GM21360 (cell line): ENCODE measurements at regions not wholly inside any gene's neighbourhood (a gene's known extent, or its start where the extent isn't known, plus 50 kb on each side); places are given as distances from the start of the nearest gene placed in this dataset.

Experiments used
- ATAC-seq: cut with Tn5 transposase; IDR thresholded peaks from one replicate; pipeline ENCODE4 v1.9.1; 2021; ENCODE audit warnings: mild to moderate bottlenecking, moderate library complexity; ENCODE audit not compliant: unreplicated experiment

DNA sequence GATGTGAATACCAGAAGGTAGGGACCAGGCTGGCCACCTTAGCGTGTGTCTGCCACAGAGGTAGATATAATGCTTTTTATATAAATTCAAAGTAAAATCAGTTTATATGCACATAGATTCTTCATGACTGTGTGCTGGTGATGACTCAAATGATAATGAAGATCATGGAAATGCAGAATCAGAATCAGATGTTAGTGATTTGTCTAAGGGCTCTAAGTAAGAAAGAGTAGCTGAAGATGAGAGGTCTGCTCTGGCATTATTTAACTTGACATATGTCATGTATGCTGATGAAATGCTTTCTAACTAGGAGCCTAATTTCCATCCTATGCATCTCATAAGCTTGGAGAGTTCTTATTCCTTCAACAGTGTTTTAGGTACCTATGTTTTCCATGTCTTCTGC, 50.3 kb upstream of the DPH6 start:
- ATAC-seq: no peak

DNA sequence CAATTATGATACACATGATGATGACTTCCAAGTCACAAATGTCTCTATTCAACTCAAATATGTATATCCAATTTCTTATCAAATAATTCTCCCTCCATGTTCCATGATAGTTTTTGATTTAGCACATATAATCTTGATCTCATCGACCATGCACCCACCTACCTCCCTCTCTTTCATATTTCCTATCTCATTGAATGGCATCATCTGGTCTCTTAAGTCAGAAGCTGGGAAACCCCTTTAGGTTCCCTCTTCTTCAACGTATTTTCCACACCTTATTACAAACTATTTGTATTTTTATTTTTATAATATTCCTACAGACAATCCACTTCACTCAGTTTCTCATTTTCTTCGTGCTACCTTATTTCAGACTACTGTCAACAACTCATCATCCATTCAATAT, 56.9 kb upstream of the DPH6 start:
- no peak for ATAC-seq

DNA sequence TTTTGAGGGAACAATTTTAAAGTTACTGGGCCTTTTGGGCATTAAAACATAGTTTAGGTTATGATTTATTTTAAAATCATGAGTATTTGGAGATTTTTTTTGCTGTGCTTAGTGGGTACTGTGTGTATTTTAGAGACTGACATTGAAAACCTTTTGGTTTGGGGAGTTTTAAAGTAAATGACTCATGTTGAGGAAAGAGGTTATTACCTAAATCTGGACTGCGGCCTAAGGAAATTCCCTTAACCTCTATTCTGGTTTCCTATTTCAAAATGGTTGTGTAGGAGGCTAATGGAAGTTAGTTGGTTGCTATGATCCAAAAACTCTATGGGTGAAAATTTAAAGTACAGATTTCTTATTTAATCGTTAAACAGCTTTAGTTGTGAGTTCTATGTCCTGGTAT, 57.3 kb upstream of the DPH6 start:
- ATAC-seq: no peak

DNA sequence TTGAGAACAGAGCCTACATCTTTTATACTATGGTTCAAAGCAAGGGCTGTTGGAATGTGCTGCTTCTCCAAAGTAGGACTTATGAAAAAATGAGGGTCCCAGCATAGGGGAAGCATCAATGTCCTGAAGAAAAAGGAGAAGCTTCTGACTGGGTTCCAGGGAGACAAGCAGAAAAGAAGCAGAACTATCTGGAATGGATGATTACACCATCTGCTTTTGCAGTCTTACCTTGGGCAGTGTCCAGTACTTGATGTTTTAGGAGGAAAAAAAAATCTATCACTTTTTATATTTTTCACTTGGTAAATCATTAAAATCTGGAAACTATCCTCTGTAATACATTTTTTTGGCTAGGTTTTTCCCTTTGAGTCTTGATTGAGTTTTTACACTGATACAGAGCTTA, 57.9 kb upstream of the DPH6 start:
- ATAC-seq: no peak

DNA sequence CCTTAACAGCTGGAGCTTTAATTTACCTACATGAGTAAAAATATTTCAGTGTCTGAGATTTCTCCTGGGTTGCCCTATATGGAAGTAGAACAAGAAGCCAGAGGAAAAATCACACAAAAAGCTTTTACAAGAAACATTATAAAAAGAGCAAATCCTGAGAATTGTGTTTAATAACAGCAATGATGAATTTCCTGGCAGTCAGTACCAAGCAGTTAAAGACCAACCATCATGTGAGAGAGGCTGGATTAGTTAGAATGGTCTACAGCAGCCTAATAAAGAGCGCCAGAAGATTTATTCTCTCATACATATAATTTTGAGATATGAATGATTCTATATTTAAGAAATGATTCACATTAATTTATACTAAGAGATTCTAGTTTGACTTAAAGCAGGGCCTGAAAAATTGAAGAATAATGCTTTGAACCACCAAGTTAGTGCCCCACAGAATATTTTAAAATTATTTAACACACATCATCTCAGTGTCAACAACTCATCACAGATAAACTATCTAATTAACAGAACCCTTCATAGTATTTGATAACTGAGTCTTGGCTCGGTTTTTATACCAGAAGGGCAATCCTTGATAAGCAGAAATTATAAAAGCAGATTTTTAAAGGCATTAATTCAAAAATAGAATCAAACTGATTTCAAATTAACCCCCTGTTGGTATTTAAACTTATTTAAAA, 59.9 kb upstream of the DPH6 start:
- ATAC-seq: no peak

DNA sequence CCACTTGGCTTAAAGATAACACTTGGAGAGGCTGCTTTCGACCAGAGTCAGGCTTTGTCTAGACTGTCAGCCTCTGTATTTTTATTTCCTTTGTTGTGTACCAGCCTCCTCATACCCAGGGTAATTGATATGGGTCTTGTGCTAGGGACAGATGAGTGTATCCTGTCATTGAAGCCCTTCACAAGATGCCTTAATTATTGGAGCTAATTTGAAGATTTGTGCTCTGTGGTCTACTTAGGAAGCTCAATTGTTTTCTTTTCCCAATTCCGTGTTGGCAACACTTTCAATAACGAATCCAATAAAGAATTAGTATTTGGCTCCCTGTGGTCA, 60.5 kb upstream of the DPH6 start:
- ATAC-seq: no peak

DNA sequence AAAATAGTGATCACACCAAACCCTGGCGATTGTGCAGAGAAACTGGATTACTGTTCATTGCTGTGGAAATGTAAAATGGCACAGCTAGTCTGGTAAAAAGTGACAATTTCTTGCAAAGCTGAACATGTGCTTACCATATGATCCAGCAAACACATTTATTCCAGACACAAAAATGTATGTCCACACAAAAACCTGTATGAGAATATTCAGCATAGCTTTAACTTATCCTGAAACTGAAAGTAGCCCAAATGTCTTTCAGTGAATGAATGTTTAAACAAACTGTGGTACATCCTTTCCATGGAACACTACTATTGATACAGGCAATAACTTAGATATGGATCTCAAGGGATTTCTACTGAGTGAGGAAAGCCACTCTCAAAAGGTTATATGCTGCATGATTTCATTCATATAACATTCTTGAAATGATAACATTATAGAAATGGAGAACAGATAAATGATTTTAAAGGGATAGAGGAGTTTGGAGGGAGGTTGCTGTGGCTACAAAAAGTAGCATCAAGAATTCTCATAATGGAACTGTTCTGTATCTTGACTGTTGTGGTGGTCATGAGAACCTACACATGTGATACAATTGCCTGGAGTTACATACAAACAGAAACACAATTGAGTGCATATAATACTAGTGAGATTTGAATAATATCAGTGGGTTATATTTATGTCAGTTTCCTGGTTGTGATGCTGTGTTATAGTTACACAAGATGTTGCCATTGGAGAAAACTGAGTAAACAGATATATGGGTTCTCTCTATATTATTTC, 70.7 kb upstream of the DPH6 start:
- ATAC-seq: no peak

DNA sequence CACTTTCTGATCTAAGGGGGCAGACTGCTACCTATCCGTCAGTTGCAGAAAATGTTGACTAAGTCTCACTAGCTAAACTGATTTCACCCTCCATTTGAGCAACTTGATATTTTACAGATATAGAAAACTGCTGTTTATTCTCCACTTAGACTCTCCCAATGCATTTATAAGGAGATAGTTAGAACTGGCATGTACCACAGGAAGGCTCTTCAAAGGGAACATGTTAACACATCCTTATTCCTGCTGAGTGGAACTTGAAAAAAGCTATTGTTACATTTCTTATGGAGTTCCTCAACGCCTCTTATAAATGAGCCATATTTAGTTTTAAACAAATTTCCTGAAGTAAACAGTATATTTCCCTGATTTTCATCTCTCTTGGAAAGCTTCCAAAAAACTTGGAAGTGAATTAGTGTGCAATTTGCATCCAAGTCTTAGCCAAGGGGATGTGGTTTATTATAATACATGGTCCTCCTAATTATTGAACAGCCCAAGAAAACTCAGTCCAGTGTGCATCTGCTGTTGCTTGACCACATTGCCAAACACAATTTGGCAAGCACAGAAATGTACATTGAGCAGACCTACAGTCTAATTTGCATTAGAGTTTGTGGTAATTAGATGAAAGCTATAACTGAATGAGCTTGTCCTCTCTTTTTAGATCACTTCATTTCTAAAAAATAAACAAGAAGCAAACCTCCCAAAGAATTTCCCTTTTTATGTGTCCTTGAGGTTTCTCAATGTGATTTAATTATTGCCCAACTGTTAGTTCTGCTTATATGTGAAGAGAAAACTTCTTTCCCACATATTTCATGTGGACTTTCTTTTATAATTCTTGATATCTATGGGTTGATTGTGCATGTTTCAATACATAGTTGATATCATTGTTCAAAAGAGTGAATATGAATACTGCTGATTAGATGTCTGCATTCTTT, 72.6 kb upstream of the DPH6 start:
- ATAC-seq: no peak

DNA sequence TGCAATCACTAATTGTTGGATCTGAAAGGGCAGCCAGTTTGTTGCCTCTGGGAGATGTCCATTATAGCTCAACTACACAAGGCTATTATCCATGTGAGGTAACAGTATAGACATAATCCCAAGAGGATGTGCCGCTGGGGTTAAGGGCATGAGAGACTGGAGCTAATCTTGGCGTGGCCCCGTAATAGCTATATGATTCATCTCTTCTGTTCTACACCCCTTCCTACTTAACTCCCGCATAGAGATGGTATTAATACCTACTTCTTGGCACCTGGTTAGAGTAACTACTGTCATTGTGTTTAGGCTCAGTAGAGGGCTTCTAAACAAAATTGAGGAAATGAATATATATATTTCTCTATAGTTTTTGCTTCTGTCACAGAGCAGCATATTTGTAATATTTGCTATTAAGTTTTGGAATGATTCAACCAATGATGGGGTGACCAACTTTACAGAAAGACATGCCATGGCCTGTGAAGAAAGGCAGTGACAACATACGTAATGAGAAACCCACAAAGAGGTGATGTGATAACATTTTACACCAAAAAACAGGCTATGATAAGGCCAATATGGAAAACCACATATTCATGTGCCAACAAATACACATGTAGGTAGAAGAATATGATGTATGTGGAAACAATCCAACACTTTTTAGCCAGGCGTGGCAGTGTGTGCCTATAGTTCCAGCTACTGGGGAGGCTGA, 76.8 kb upstream of the DPH6 start:
- ATAC-seq: no peak

DNA sequence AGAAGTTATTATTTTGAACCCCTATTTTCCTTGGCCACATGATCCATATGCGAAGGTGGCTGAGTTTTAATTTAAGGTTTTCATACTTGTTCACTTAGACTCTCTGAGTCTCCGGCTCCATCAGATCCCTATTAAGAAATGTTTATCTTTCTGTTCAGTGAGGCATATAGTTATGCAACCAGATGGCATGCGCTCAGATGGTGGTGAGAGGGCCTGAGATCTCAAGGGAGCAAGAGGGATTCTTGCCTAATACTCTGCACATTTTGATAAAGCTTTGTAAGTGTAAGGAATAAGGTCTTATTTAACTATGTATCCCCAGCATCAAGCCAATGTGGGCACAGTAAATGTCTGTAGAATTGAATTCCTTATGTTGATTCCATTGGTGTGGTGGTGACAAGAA, 78.9 kb upstream of the DPH6 start:
- ATAC-seq: no peak

DNA sequence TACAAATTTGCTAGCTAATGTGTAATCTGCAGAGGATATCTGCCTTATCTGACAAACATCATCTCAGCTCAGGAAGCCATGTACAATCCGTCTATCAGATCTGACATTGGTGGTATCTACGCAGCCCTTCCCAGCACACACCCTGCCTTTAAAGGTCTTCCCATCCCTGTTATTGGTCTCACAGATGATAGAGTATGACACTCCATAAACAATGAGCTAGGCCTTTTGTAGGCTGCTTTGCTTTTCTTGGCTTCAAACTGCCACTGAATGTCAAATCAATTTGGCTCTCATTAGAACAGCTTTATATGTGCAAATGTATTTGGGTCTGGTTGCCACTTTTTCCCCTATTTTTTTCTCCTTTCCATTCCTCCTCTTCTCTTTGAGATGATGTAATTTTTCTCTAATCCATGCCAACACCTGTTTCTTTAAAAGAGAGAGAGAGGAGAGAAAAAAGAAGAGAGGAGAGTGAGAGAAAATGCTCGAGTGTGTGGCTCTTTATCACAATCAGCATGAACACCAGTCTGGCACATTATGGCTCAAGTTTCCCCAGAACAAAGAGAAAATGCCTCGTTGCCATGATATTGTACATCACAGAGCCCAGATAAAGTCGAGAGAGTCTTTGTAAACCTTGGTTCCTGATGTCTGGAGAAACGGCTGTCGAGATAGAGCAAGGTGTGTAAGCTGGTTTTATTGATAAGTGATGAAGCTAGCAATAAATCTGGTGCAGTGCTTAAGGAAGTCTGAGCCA, 80.8 kb upstream of the DPH6 start:
- ATAC-seq: no peak

DNA sequence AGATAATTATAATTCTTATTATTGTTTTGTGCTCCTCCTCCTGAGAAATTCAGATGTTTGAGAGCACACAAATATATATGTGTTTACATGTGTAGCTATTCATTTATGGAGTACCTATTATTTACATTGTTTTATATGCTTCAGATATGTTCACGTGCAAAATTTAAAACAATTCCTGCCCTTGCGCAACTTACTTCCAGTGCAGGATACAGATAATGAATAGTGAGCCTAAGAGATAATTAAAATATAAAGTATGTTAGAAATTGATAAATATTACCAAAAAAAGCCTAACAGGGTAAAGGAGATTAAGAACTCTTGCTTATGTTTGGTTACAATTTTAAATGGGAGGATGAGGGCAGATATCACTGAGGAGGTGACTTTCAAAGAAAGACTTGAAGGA, 81.7 kb upstream of the DPH6 start:
- ATAC-seq: no peak

DNA sequence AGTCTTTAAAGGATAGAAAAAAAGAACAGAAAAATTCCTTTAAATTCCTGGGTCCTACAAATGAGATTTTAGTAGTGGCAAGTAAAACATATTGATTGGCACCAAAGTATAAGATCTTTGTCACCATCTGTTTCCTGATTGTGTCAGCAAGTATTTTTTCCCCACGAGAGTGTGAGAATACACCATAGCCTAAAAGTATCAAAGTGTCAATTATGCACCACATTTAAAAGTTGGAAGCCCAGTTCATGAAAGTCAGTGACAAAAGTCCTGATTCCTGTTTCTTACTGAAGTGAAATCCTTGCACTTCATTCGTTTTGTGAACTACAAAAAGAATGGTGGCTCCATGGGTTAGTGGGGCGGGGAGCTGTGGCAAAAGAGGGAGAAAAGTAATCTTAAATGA, 83.8 kb upstream of the DPH6 start:
- no peak for ATAC-seq

DNA sequence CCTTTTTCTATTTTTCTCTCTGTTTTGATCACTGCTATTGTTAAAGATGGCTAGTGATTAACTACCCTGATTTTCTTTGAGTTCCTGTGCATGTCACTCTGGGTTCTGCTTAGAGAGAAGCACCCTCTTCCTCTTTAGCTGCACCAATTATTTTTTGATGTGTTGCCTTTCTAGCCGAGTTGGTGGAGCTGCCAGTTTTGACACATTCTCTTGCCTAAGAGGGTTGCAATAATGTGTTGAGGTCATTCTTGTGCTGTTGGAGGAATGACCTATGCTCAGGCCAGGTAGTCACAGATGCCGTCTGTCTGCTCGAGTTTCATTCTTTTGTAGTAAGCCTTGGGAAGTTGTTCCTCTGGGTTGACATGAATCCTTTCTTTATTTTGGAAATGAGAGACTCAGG, 84.6 kb upstream of the DPH6 start:
- no peak for ATAC-seq

DNA sequence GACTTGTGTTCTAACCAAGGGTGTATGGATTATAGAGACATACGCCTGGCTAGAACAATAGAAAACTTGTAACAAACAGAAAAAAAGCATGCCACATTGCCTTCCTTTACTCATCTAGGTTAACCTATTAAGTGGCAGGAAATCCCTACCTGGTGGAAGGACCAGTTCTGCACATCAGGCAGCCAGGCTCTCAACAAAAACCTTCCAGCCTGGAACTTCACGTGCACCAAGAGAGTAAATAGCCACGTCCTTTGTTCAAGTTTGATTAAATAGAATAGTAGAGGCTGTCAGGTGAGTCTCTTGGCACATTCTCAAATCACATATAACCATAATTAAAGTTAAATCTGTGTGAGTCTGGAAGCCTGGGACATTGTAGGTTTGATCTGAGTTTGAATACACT, 85.0 kb upstream of the DPH6 start:
- no peak for ATAC-seq

DNA sequence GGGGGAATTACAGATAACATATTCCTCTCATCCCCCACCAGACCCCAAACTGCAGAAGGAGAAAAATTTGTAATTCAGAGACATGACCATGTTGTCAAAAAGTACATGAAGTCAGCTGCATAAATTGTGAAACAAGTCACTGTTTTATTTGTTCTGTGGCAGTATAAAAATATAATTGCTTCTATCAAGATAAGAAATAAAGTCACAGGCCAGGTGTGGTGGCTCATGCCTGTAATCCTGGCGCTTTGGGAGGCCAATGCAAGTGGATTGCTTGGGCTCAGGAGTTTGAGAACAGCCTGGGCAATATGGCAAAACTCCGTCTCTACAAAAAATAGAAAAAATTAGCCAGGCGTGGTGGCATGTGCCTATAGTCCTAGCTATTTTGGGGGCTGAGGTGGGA, 87.7 kb upstream of the DPH6 start:
- ATAC-seq: no peak

DNA sequence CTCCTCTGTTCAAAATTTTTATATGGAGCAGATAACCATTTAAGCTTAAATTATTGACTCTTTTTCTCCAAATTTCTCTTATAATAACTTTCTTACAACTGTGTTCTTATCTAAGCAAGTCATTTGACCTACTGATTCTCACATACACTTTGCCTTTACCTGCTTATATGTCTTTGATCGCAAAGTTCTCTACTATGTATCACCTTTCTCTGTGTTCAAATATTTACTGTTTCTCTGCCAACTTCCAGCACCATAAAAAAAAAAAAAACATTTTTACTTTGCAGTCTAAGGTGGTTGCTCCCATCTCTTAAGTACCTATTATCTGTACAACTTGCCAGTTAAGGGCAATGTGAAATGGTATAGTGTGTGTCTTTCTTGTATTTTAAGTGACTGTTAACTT, 100.8 kb upstream of the DPH6 start:
- ATAC-seq: no peak

DNA sequence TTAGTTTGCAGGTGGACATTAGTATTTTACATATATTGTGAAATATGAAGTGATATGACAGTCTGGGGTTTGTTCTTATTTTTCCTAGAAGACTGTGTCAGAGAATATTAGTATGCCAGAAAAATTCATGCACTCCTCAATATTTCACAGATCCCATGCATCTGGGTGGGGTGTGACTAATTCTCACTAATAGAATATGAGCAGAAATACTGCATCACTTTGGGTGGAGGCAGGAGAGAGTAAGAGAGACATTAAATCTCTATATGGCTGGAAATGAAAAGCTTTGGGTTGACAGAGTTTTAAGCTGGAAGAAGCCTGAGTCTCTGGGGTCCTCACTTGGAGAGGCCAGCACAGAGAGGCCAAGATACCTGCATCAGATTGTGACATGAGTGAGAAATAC, 101.3 kb upstream of the DPH6 start:
- ATAC-seq: no peak

DNA sequence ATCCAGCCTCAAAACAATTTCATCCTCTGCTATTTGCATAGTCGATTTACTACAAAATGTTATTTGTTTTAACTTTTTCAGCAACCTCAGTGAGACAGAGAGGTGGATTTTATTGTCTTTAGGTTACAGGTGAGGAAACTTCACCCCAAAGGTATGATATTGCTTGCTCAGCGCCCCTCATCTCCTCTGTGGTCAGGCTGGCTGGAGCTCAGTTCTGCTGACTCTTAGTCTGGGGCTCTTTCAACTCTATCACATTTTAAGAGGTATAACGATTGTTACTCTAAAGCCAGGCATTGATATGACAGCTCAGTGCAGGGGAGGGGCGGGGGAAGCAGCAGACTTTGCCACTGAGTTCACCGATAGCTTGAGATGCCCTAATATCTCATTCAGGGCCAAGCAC, 103.0 kb upstream of the DPH6 start:
- ATAC-seq: no peak

DNA sequence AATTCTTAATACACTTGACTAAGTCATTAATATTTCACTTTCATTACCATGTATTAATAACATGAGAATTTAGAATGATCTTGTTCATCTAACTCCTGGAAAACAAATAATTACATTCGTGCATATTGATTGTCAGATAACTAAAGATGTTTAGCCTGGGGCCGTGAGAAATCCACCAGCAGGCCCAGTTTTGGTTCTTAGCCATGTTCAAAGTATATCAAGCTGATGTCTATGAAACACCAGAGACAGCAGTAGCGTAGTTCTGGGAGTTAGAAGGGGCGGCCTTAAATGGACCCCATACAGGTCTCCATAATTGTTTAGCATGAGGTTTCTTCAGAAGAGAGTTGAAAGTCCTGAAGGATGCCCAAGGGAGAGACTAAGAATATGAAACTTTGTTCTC, 103.6 kb upstream of the DPH6 start:
- no peak for ATAC-seq

DNA sequence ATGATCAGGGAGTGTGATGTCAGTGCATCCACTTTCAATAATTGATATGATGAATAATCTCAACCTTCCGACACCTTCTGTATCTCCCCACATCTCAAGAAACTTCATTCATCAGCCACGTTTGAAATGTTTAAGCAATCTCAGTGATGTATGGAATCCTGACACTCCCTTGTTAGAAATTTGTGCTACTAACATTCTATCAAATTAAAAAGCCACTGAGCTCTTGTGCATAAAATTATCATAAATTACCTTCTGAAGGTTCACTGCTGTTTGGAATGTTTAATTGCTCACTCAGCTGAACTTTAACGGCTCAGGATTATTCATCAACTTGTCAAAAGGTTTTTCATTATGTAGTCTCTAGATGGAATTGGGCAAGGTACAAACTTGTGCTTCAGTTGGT, 108.4 kb upstream of the DPH6 start:
- ATAC-seq: no peak
